ENCODE measurements at regions not wholly inside any gene's neighbourhood (a gene's known extent, or its start where the extent isn't known, plus 50 kb on each side); places are given as distances from the start of the nearest gene placed in this dataset.

DNA sequence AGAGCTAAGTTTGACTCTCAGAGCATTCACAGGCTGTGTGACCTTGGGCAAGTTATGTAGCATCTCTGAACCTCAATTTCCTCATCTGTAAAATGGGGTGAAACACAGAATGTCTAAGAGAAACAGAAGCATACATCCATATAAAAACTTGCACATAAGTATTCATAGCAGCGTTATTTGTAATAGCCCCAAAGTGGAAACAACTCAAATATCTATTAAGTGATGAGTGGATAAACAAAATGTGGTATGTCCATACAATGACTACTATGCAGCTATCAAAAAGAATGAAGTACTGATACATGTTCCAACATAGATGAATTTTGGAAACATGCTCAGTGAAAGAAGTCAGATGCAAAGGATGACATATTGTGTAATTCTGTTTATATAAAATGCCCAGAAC, 201.8 kb upstream of the KBTBD8 start:
- in situ Hi-C loops (cut with MboI; ENCODE audit: low sequenced_read_pairs in 4 of 4) (no loop called here), intact Hi-C loops (cut with DNase I; ENCODE audit: low total_unique reads) (no loop called here)
- H3K9me3 ChIP-seq: no peaks in the 10 kb centered on the region
- no peaks in the 10 kb centered on the region for H3K4me1 ChIP-seq
- H3K27me3 ChIP-seq: no peaks in the 10 kb centered on the region
- H3K27ac ChIP-seq: no peak overlapping the region
- TF ChIP-seq, protein P1, sequence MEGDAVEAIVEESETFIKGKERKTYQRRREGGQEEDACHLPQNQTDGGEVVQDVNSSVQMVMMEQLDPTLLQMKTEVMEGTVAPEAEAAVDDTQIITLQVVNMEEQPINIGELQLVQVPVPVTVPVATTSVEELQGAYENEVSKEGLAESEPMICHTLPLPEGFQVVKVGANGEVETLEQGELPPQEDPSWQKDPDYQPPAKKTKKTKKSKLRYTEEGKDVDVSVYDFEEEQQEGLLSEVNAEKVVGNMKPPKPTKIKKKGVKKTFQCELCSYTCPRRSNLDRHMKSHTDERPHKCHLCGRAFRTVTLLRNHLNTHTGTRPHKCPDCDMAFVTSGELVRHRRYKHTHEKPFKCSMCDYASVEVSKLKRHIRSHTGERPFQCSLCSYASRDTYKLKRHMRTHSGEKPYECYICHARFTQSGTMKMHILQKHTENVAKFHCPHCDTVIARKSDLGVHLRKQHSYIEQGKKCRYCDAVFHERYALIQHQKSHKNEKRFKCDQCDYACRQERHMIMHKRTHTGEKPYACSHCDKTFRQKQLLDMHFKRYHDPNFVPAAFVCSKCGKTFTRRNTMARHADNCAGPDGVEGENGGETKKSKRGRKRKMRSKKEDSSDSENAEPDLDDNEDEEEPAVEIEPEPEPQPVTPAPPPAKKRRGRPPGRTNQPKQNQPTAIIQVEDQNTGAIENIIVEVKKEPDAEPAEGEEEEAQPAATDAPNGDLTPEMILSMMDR (IDR thresholded peaks at IDR 0.05 in 4 of 5, conservative IDR thresholded peaks at IDR 0.05 in 1 of 5): no peak
- no peak for TF ChIP-seq POLR2A (IDR thresholded peaks at IDR 0.05)
- no peaks in the 10 kb centered on the region for H3K36me3 ChIP-seq
- no peak overlapping the region for H3K4me3 ChIP-seq
- DNase-seq (no peak), ATAC-seq (no peak)

DNA sequence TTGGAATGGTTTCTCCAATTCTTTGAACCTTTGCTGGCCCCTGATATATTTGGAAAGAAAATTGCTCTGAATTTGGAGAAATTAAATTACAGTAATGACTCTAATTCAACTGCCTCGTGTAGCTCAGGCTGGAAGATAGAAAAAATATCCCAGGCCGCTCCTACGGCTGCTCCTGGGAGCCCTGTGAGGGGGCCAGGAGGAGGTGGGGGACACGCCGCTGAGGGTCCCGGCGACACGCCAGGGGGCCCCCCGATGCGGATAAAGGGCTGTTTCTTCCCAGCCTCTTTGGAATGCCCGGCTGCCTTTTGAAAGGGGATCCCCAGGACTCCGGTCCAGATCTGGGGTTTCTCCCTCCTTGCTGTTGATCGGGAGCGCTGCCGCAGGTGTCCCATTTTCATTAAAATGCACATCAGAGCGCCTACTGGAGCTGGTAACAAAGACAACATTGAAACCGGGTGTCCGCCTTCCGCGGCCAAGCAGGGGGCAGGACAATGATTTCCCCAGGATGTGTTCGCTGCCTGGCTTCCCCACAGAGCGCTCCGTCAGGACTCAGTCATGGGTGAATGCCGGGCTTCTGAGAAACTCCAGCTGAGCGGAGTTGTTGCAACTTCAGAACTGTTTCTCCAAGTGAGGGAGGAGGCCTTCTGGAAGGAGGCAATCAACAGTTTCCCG, 200.1 kb upstream of the KBTBD8 start:
- TF ChIP-seq POLR2A (IDR thresholded peaks at IDR 0.05): no peak
- TF ChIP-seq, protein P1 (IDR thresholded peaks at IDR 0.05 in 4 of 5, conservative IDR thresholded peaks at IDR 0.05 in 1 of 5): no peak
- DNase-seq (peak in 1 of 2 donors; percentile 6), ATAC-seq (peak in 1 of 2 donors; percentile 24)
- Histone ChIP-seq H3K4me1 (no peaks in the 10 kb centered on the region), H3K4me3 (peak overlapping the region in 1 of 4 donors; percentile 17), H3K36me3 (no peaks in the 10 kb centered on the region), H3K27ac (no peak overlapping the region), H3K9me3 (no peaks in the 10 kb centered on the region), H3K27me3 (no peaks in the 10 kb centered on the region)
- in situ Hi-C loops (cut with MboI; ENCODE audit: low sequenced_read_pairs in 4 of 4): no loop called here
- intact Hi-C loops (cut with DNase I; ENCODE audit: low total_unique reads): no loop called here

DNA sequence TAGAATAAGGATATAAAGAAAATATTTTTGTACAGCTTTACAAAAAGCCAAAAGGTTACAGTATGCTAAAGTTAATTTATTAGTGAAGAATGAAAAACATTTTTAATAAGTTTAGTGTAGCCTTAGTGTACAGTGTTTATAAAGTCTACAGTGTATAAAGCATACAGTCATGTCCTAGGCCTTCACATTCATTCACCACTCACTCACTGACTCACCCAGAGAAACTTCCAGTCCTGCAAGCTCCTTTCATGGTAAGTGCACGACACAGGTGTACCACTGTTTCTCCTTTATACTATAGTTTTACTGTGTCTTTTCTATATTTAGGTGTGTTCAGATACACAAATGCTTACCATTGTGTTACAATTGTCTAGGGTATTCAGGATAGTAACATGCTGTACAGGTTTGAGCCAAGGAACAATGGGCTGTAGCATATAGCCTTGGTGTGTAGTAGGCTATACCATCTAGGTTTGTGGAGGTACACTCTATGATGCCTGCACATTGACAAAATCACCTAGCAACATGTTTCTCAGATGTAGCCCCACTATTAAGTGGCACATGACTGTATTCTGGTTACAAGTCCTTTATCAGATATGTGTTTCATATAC, 197.1 kb upstream of the KBTBD8 start:
- Histone ChIP-seq H3K36me3 (no peaks in the 10 kb centered on the region), H3K4me1 (peaks cover 9 to 10% of the 10 kb centered on the region in 2 donors), H3K27ac (no peak overlapping the region), H3K27me3 (no peaks in the 10 kb centered on the region), H3K9me3 (no peaks in the 10 kb centered on the region), H3K4me3 (no peak overlapping the region)
- intact Hi-C loops (cut with DNase I; ENCODE audit: low total_unique reads): no loop called here
- no peak for ATAC-seq
- no peak for TF ChIP-seq POLR2A (IDR thresholded peaks at IDR 0.05)
- TF ChIP-seq, protein P1 (IDR thresholded peaks at IDR 0.05 in 4 of 5, conservative IDR thresholded peaks at IDR 0.05 in 1 of 5): no peak
- DNase-seq: no peak
- in situ Hi-C loops (cut with MboI; ENCODE audit: low sequenced_read_pairs in 4 of 4): loop anchor here in 2 of 4 donors (25.0 kb wide), 1 partner anchor 289 kb away; the partner anchor contains the start of gene LRIG1 (in 2 of the 2)

DNA sequence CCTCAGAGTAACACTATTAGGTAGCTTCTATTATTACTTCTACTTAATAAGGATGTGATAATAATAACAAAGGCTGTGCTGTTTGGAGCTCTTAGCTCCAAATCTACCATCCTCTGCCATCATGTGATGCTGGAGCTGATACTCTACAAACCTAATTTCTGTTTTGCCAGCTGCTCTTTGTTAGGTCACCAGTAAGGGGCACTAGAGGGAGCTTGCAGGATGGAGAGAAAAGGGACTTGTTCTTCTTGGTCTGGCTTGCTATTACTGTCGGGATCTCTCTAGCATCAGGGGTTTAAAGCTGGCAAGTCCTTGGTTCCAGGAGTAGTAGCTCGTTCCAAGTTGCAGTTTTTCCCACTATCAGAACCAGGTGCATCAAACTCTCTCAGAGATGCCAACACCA, 194.9 kb upstream of the KBTBD8 start:
- no peaks in the 10 kb centered on the region for H3K9me3 ChIP-seq
- H3K27ac ChIP-seq: no peak overlapping the region
- in situ Hi-C loops (cut with MboI; ENCODE audit: low sequenced_read_pairs in 4 of 4) (loop anchor here in 2 of 4 donors (25.0 kb wide), 1 partner anchor 291 kb away; the partner anchor contains the start of gene LRIG1 (in 2 of the 2)), intact Hi-C loops (cut with DNase I; ENCODE audit: low total_unique reads) (no loop called here)
- no peaks in the 10 kb centered on the region for H3K36me3 ChIP-seq
- H3K27me3 ChIP-seq: no peaks in the 10 kb centered on the region
- no peak for TF ChIP-seq POLR2A (IDR thresholded peaks at IDR 0.05)
- TF ChIP-seq, protein P1 (IDR thresholded peaks at IDR 0.05 in 4 of 5, conservative IDR thresholded peaks at IDR 0.05 in 1 of 5): no peak
- no peak overlapping the region for H3K4me3 ChIP-seq
- ATAC-seq (no peak), DNase-seq (no peak)
- peaks cover 9 to 10% of the 10 kb centered on the region in 2 donors for H3K4me1 ChIP-seq

All from gastrocnemius medialis (tissue), 4 donors.